Lung (tissue), 11 donors: ENCODE measurements at regions not wholly inside any gene's neighbourhood (a gene's known extent, or its start where the extent isn't known, plus 50 kb on each side); places are given as distances from the start of the nearest gene placed in this dataset.
A peak's percentile ranks its signal among the peaks of the same experiment; 100 is the strongest.

ENCODE experiments used
- ATAC-seq: fragments of 200-7000 bp; cut with Tn5 transposase; one replicate; pipeline ENCODE4 v1.9.1; 2020; ENCODE audit warnings: moderate number of reproducible peaks; ENCODE audit not compliant: insufficient read depth, low FRiP score
- DNase-seq, 3 donors: peaks; one replicate each; pipeline ENCODE4 v3.0.0-alpha.2; 2013 to 2017
- H3K27ac ChIP-seq, 2 donors: one replicate each; pipeline ENCODE4 v1.5.1; 2013; ENCODE audit warnings: mild to moderate bottlenecking in 2 of 2, moderate library complexity in 2 of 2, control low read depth in 1 of 2, inconsistent platforms in 1 of 2, low read depth in 1 of 2, low read length in 1 of 2
- H3K27me3 ChIP-seq, 3 donors: one replicate each; pipeline ENCODE4 v1.5.1; 2013; ENCODE audit warnings: low read length in 2 of 3; ENCODE audit not compliant: control insufficient read depth in 3 of 3, insufficient read depth in 3 of 3
- H3K36me3 ChIP-seq, 4 donors: one replicate each; pipeline ENCODE4 v1.5.1; 2013; ENCODE audit warnings: low read length in 4 of 4, mild to moderate bottlenecking in 1 of 4, moderate library complexity in 1 of 4; ENCODE audit not compliant: control insufficient read depth in 4 of 4, insufficient read depth in 4 of 4
- H3K4me1 ChIP-seq, 5 donors: one replicate each; pipeline ENCODE4 v1.5.1; 2013; ENCODE audit warnings: low read length in 5 of 5, mild to moderate bottlenecking in 2 of 5, moderate library complexity in 1 of 5; ENCODE audit not compliant: control insufficient read depth in 5 of 5, insufficient read depth in 5 of 5
- H3K4me3 ChIP-seq: one replicate; pipeline ENCODE4 v1.5.1; 2013; ENCODE audit warnings: mild to moderate bottlenecking, control low read depth, moderate library complexity
- H3K9ac ChIP-seq, 2 donors: one replicate each; pipeline ENCODE4 v1.5.1; 2013; ENCODE audit warnings: low read length in 2 of 2, control low read depth in 1 of 2; ENCODE audit not compliant: insufficient read depth in 1 of 2
- H3K9me3 ChIP-seq, 4 donors: one replicate each; pipeline ENCODE4 v1.5.1; 2013; ENCODE audit warnings: low read length in 3 of 4, mild to moderate bottlenecking in 1 of 4, moderate library complexity in 1 of 4; ENCODE audit not compliant: control insufficient read depth in 4 of 4, insufficient read depth in 3 of 4
- WGBS, 2 donors: extraction: QIAGEN DNeasy Blood & Tissue Kit; methylation state at CpG; one replicate each; pipeline ENCODE4 v1.1.7; 2013; 5-methylcytosine and 5-hydroxymethylcytosine counted together
- TF ChIP-seq, protein P1 (sequence below): IDR thresholded peaks from 2 replicates; pipeline ENCODE4 v1.5.1; 2012; ENCODE audit warnings: mild to moderate bottlenecking; ENCODE audit errors: control extremely low read depth, extremely low read depth
- donor health status: control.
- donor health status: control.
- donor health status: Bipolar disorder and iron deficiency.
- donor health status: healthy.
- donor health status: DM: yes; HTN: yes; CAD: no.

DNA sequence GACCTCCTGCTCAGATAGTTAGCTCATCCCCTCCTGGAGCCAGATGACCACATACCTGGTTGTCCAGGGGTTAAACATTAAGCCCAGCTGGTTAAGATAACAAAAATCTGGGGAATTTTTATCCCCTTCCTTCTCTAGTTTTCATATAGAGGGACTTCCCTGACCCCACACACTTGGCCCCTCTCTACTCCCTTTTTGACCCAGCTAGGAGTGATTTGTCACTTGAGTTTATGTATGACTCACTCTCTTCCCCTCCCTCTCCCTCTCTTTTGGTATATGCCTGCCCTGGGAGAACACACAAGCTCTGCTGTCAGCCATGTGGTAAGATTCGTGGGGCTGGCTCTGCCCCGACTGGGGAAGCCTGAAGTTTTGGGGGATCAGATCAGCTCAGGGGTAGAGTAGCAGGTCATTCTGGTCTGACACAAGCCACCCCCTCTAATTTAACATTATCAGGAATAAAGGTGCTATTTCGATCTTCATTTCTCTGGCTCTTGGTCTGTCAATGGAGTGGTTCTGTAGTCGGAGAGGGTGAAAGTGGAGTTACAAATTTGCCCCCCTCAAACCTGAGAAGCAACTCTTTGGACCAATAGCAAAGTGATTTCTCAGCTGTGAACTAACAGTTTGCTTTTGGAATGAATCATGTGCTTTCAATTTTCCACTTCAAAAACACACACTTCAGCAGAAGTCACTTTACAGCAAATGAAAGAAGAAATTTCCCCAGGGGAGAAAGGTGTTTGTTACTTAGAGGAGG lies 415.3 kb upstream of the CADM1 start:
- no peak overlapping the region for H3K27ac ChIP-seq
- H3K4me3 ChIP-seq, result no peak overlapping the region
- H3K9ac ChIP-seq, result no peak overlapping the region
- 47 to 53% methylated on average over 4 of the region's 4 CpGs for WGBS, 2 donors
- no peaks in the 10 kb centered on the region for H3K27me3 ChIP-seq
- TF ChIP-seq, protein P1, sequence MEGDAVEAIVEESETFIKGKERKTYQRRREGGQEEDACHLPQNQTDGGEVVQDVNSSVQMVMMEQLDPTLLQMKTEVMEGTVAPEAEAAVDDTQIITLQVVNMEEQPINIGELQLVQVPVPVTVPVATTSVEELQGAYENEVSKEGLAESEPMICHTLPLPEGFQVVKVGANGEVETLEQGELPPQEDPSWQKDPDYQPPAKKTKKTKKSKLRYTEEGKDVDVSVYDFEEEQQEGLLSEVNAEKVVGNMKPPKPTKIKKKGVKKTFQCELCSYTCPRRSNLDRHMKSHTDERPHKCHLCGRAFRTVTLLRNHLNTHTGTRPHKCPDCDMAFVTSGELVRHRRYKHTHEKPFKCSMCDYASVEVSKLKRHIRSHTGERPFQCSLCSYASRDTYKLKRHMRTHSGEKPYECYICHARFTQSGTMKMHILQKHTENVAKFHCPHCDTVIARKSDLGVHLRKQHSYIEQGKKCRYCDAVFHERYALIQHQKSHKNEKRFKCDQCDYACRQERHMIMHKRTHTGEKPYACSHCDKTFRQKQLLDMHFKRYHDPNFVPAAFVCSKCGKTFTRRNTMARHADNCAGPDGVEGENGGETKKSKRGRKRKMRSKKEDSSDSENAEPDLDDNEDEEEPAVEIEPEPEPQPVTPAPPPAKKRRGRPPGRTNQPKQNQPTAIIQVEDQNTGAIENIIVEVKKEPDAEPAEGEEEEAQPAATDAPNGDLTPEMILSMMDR, result no peak
- H3K9me3 ChIP-seq, result peaks cover 0 to 6% (median 0%) of the 10 kb centered on the region in 4 donors
- DNase-seq (peak in 1 of 3 donors; percentile 25), ATAC-seq (peak; percentile 16)
- peaks cover 0 to 8% (median 0%) of the 10 kb centered on the region in 5 donors for H3K4me1 ChIP-seq
- H3K36me3 ChIP-seq, result no peaks in the 10 kb centered on the region

DNA sequence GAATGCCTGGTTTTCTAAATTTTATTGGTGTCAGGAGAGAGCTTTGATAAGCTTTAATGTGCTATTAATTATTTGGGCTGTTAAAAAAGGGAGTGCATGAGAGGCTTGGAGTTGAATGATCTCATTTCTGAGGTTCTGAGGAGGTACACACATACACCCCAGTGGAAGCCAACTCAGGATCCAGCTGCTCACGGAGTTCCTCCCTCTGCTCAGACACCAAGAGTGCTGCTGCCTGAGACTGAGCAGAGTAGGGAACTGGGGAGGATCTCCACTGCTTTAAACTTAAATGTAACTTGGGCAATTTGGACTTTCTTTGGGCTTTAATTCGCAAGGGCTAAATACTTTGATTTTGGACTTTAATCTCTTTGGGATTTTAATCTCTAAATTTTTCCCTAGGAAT lies 414.4 kb upstream of the CADM1 start:
- ATAC-seq (no peak), DNase-seq (no peak)
- WGBS, 2 donors, result 88 to 90% methylated on average over 2 of the region's 2 CpGs
- H3K9me3 ChIP-seq, result peaks cover 0 to 6% (median 0%) of the 10 kb centered on the region in 4 donors
- H3K27me3 ChIP-seq, result no peaks in the 10 kb centered on the region
- TF ChIP-seq, protein P1, result no peak
- no peak overlapping the region for H3K27ac ChIP-seq
- no peak overlapping the region for H3K4me3 ChIP-seq
- no peak overlapping the region for H3K9ac ChIP-seq
- H3K4me1 ChIP-seq, result peaks cover 0 to 8% (median 0%) of the 10 kb centered on the region in 5 donors
- H3K36me3 ChIP-seq, result no peaks in the 10 kb centered on the region

DNA sequence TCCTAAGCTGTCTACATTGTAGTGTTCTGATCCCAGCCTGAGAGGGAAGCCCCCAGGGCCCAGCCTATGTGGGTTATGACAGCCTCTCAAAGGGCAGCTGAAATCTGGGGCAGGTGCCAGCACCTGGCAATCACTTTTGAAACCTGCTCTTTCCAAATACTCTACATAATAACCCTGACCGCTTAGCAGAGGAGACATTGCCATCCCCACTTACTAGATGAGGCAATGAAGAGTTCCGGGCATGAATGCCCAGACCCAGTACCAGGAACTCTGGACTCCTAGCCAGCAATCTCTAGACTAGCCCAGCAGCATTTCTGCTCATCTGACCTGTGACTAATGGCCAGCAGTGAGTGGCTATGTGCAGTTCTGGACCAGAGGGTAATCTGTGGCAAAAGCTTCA lies 412.4 kb upstream of the CADM1 start:
- TF ChIP-seq, protein P1, result no peak
- DNase-seq, result no peak
- H3K36me3 ChIP-seq, result no peaks in the 10 kb centered on the region
- no peak for ATAC-seq
- H3K27me3 ChIP-seq, result no peaks in the 10 kb centered on the region
- H3K4me1 ChIP-seq, result peaks cover 0 to 6% (median 0%) of the 10 kb centered on the region in 5 donors
- H3K9ac ChIP-seq, result no peak overlapping the region
- WGBS, 2 donors, result 36 to 41% methylated on average over 2 of the region's 2 CpGs
- no peak overlapping the region for H3K4me3 ChIP-seq
- no peak overlapping the region for H3K27ac ChIP-seq
- H3K9me3 ChIP-seq, result peaks cover 0 to 2% (median 0%) of the 10 kb centered on the region in 4 donors

DNA sequence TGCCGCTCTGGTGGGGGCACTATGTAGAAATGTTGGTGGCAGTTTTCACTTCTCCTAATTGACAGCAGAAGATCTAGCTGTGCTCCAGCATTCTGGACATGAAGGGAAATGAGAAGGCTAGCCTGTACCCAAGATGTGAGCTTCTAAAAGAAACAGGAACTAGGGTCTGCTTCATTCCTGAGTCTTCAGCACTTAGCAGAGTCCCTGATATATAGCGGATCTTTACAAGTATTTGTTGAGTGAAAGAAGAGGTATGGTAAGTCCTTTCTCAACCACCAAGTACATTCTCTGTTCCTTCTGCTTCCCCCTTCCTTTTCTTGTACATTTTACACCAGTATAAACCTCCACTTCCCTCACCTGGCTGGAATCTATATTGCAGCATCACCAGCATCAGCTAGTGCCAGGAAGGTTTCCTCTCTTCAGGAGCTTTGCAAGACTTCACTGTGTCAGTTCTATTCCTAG lies 408.3 kb upstream of the CADM1 start:
- Histone ChIP-seq H3K36me3 (no peaks in the 10 kb centered on the region), H3K27ac (no peak overlapping the region), H3K9me3 (no peaks in the 10 kb centered on the region), H3K9ac (no peak overlapping the region), H3K4me1 (peaks cover 0 to 6% (median 0%) of the 10 kb centered on the region in 5 donors), H3K27me3 (no peaks in the 10 kb centered on the region), H3K4me3 (no peak overlapping the region)
- ATAC-seq (no peak), DNase-seq (peak in 1 of 3 donors; percentile 27)
- WGBS, 2 donors, result 71 to 74% methylated on average over 2 of the region's 2 CpGs
- TF ChIP-seq, protein P1, result no peak
